Progenitor cell of endocrine pancreas (in vitro differentiated cells): ENCODE measurements at regions not wholly inside any gene's neighbourhood (a gene's known extent, or its start where the extent isn't known, plus 50 kb on each side); places are given as distances from the start of the nearest gene placed in this dataset.

ENCODE experiments used
- DNase-seq: peaks from one replicate; pipeline ENCODE4 v3.0.0; 2021; ENCODE audit warnings: low spot score; ENCODE audit not compliant: unreplicated experiment
- H3K27ac Mint-ChIP-seq: 2 replicates; pipeline ENCODE4 v1.8.0; 2021; ENCODE audit warnings: mild to moderate bottlenecking, moderate library complexity, mixed read lengths
- H3K27me3 Mint-ChIP-seq: 2 replicates; pipeline ENCODE4 v1.8.0; 2021; ENCODE audit warnings: mixed read lengths
- H3K36me3 Mint-ChIP-seq: 2 replicates; pipeline ENCODE4 v1.8.0; 2022; ENCODE audit warnings: mixed read lengths; ENCODE audit not compliant: insufficient read depth
- H3K4me1 Mint-ChIP-seq: 2 replicates; pipeline ENCODE4 v1.8.0; 2021; ENCODE audit warnings: low read depth, mixed read lengths
- H3K4me3 Mint-ChIP-seq: 2 replicates; pipeline ENCODE4 v1.8.0; 2021; ENCODE audit warnings: low read depth, mild to moderate bottlenecking, moderate library complexity, mixed read lengths
- H3K9me3 Mint-ChIP-seq: 2 replicates; pipeline ENCODE4 v1.8.0; 2021; ENCODE audit warnings: low read depth, mixed read lengths
- CTCF ChIP-seq: fragments of 200-600 bp; sonication (generic); IDR thresholded peaks from one replicate; pipeline ENCODE4 v1.5.0; 2021; ENCODE audit warnings: antibody characterized with exemption, mild to moderate bottlenecking; ENCODE audit not compliant: unreplicated experiment

- Mint-ChIP-seq H3K9me3 (no peaks in the 10 kb centered on the region), H3K36me3 (no peaks in the 10 kb centered on the region), H3K4me1 (peaks cover 20% of the 10 kb centered on the region), H3K27ac (no peak overlapping the region), H3K27me3 (peaks cover 7% of the 10 kb centered on the region), H3K4me3 (no peak overlapping the region)
- TF ChIP-seq CTCF, result no peak
- DNase-seq, result no peak
Observed at GRCh38 chr1:229023651-229024300, 247.1 kb upstream of the RAB4A start.

- no peak overlapping the region for H3K27ac Mint-ChIP-seq
- TF ChIP-seq CTCF, result no peak
- peaks cover 7% of the 10 kb centered on the region for H3K27me3 Mint-ChIP-seq
- peaks cover 20% of the 10 kb centered on the region for H3K4me1 Mint-ChIP-seq
- no peaks in the 10 kb centered on the region for H3K36me3 Mint-ChIP-seq
- no peak for DNase-seq
- no peaks in the 10 kb centered on the region for H3K9me3 Mint-ChIP-seq
- H3K4me3 Mint-ChIP-seq, result no peak overlapping the region
Observed at GRCh38 chr1:229024528-229025130, 246.3 kb upstream of the RAB4A start.

- DNase-seq, result no peak
- H3K36me3 Mint-ChIP-seq, result no peaks in the 10 kb centered on the region
- H3K27ac Mint-ChIP-seq, result no peak overlapping the region
- H3K9me3 Mint-ChIP-seq, result no peaks in the 10 kb centered on the region
- TF ChIP-seq CTCF, result no peak
- H3K27me3 Mint-ChIP-seq, result peaks cover 7% of the 10 kb centered on the region
- H3K4me1 Mint-ChIP-seq, result peaks cover 21% of the 10 kb centered on the region
- no peak overlapping the region for H3K4me3 Mint-ChIP-seq
Observed at GRCh38 chr1:229025576-229025975, 245.3 kb upstream of the RAB4A start.

GRCh38 chr1:229027158-229027557, 243.8 kb upstream of the RAB4A start:
- H3K9me3 Mint-ChIP-seq, result no peaks in the 10 kb centered on the region
- DNase-seq, result no peak
- TF ChIP-seq CTCF, result no peak
- H3K27ac Mint-ChIP-seq, result peak overlapping the region; percentile 49
- peaks cover 29% of the 10 kb centered on the region for H3K4me1 Mint-ChIP-seq
- H3K27me3 Mint-ChIP-seq, result peaks cover 7% of the 10 kb centered on the region
- H3K36me3 Mint-ChIP-seq, result no peaks in the 10 kb centered on the region
- no peak overlapping the region for H3K4me3 Mint-ChIP-seq

GRCh38 chr1:229027622-229028182, 243.2 kb upstream of the RAB4A start:
- no peak for TF ChIP-seq CTCF
- Mint-ChIP-seq H3K27me3 (peaks cover 10% of the 10 kb centered on the region), H3K27ac (no peak overlapping the region), H3K4me3 (no peak overlapping the region), H3K36me3 (no peaks in the 10 kb centered on the region), H3K9me3 (no peaks in the 10 kb centered on the region), H3K4me1 (peaks cover 27% of the 10 kb centered on the region)
- no peak for DNase-seq
